Kidney tubule cell (primary cell): ENCODE measurements at regions not wholly inside any gene's neighbourhood (a gene's known extent, or its start where the extent isn't known, plus 50 kb on each side); places are given as distances from the start of the nearest gene placed in this dataset.

Experiments used
- DNase-seq: peaks from one replicate; pipeline ENCODE4 v3.0.0-alpha.2; 2018; ENCODE audit warnings: low spot score

DNA sequence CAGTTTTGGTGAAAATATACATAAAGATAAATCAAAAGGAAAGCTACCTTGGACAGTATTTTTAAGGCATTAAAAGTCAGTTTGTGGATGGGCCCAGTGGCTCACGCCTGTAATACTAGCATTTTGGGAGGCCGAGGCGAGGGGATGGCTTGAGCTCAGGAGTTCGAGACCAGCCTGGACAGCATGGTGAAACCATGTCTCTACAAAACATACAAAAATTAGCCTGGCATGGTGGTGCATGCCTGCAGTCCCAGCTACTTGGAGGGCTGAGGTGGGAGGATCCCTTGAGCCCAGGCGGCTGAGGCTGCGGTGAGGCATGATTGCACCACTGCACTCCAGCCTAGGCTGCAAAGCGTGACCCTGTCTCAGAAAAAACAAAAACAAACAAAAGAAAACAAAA, 1253.8 kb downstream of the MRPL39 start:
- DNase-seq: no peak

DNA sequence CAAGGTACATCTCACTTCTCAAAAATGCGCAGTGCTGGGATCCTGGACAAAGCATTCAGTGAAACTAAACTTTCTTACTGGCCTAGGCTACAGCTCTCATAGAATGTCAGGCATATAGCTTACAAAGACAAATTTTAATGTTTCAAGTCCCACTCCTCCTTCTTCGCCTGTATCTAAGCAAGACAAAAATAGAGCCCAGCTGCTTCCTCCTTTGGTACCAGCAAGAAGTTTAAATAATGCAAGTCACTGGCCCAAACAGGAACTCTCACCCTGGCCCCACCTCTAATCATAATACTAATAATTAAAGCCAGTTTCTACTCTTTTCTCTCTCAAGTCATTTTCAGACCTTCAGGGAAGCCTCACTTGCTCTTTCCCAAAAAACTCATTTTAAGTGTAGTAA, 1267.9 kb downstream of the MRPL39 start:
- DNase-seq: no peak

DNA sequence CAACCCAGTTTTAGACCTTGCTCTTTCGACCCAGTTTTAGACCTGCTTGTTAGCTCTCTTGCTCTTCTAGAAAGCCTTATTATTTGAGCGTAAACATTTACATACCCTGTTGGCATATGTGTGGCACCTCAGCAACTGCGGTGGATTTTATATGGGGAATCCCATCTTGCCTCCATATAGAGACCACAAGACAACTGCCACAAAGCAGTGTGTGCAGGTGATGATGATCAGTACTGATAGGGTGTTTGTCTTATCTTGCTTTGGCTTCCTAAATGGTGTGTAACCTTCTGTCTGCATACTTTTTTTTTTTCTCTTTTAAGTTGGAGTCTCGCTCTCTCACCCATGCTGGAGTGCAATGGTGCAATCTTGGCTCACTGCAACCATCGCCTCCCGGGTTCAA, 1270.8 kb downstream of the MRPL39 start:
- DNase-seq: no peak

GRCh38 chr21:24323536-24323935, 1283.7 kb downstream of the MRPL39 start:
- DNase-seq: no peak

GRCh38 chr21:24316277-24316922, 1290.9 kb downstream of the MRPL39 start:
- no peak for DNase-seq

- no peak for DNase-seq
Observed at GRCh38 chr21:24310788-24311187, 1296.5 kb downstream of the MRPL39 start.

DNA sequence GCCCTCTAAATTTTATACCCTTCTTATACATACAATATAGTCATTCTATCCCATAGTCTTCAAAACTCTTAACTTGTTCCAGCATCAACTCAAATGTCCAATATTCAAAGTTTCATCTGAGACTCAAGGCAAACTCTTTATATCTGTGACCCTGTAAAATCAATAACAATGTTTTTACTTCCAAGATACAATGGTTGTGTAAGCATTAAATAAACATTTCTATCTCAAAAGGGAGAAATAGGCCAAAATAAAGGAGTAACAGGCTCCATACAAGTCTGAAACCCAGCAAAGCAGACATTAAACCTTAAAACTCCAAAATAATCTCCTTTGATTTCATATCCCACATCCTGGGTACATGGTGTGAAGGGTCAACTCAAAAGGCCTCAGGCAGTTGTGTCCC, 1299.1 kb downstream of the MRPL39 start:
- DNase-seq: no peak

- no peak for DNase-seq
Observed at GRCh38 chr21:24302400-24302799, 1304.9 kb downstream of the MRPL39 start.

DNA sequence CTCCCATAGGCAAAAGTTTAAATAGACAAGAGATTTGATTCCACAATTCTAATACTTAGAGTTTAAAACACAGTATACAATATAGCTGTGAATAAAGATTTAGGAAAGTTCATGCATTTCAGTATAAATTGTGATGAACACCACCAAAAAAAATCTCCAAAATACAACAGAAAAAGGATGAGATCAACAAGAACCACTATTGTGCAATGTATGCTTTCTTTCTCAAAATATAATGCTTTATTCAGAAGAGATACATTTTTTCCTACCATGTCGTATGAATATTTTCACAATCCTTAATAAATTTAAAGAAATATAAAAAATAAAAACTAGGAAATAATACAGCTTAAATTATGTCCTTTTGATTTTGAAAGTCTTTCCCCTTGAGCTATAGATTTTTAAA, 1309.2 kb downstream of the MRPL39 start:
- DNase-seq: no peak

GRCh38 chr21:24294171-24294570, 1313.1 kb downstream of the MRPL39 start:
- no peak for DNase-seq

- no peak for DNase-seq
Observed at GRCh38 chr21:24290151-24290833, 1317.0 kb downstream of the MRPL39 start.

- no peak for DNase-seq
Observed at GRCh38 chr21:24289539-24289938, 1317.7 kb downstream of the MRPL39 start.

DNA sequence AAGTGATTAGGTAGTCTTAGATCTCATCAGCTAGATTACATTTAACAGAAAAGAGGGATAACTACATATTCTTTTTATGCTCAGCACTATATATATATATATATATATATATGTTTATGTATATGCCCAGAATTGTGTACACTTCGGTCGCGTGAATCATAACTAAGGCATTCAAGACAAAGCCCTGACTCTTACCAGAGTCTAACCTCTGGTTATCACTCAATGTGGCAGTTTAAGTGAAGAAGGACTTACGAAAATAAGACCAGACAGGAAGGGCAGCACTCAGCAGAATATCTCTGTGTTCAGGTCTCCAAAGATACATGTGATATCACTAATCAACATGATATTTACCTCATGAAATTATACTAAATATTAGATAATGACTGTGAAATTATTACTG, 1326.7 kb downstream of the MRPL39 start:
- no peak for DNase-seq

- DNase-seq: no peak
Observed at GRCh38 chr21:24278711-24279110, 1328.6 kb downstream of the MRPL39 start.

GRCh38 chr21:24276204-24276603, 1331.1 kb downstream of the MRPL39 start:
- no peak for DNase-seq

DNA sequence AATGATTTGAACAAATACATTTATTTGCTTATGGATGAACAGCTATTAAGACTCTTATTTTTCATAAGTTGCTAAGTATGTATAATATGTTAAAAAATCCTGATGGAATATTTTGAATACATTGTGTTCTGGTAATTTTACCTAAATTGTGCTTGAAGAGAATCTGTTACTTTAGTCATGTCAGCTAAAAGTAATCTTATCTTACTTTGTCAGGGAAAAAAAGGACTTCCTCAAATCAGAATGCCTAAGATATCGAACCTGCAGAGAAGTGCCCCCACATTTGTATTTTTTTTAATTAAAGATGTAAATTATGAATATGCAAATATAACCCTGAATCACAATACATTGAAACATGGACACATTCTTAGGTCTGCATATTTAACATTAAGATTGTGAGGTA, 1331.7 kb downstream of the MRPL39 start:
- DNase-seq: no peak

DNA sequence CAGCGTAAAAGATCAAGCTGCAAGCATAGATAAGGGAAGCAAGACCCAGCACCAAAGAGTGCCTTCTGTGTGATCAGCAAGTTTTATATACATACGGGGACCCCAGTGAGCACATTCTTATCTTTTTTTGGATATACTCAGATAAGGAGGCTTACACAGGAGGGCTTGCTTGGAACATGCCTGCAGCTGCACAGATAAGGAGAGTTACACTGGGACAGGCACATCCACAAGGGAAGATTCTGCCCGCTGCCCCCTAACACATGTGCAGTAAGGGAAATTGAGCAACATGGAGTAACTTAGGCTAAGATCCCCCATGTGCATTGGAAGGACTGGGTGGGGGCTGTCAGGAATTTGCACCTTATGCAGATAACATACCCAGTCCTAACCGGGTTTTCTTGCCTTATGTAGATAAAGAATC, 1334.8 kb downstream of the MRPL39 start:
- no peak for DNase-seq

DNA sequence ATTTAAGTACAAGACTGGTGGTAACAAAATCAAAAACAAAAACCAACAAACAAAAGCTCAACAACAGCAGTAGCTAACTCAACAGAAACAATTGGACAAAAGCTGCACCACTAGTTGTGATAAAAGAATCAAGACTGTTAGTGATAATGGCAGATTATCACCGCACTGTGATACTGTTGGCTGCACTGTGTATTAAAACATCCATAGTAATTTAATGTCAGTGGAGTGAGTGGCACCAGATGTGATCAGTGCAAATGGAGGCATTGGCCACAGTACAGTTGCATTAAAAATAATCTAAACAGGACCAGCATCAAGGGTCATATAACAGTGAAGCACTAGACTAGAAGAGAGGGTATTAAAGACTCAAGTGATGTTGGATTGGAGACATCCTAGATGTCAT, 1341.3 kb downstream of the MRPL39 start:
- DNase-seq: no peak

- no peak for DNase-seq
Observed at GRCh38 chr21:24260751-24261150, 1346.5 kb downstream of the MRPL39 start.

DNA sequence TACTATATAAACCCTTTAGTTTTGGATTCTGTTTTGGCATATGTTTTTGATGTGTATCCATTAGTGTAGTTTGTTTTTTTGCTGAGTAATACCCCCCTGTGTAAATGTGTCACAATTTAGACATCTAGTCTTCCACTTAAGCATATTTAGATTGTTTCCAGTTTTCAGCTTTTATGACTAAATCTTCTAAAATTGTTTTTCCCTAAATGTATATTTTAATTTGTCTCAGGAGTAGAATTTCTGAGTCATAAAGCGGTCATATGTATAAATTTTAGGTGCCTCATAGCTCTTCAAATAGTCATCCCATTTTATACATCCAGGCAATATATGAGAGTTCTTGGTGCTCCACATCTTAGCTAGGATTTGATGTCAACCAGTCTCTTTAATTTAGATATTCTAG, 1348.0 kb downstream of the MRPL39 start:
- no peak for DNase-seq

- no peak for DNase-seq
Observed at GRCh38 chr21:24255591-24255990, 1351.7 kb downstream of the MRPL39 start.

DNA sequence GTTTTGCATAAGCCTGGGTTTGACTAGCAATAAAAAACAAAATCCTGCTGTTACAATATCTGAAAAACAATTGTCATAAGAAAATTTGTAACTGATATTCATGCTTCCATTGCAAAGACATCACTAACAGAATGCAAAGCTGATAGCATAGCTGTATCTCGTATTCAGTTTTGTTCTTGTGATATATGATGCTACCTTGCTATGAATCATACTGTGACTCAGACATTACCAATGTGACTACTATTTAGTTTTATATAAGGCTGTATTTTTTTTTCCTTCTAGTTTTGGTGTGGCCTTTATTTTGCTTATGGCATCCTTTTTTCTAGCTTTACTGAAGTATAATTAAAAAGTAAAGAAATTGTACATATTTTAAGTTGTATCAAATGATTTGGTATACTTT, 1381.8 kb downstream of the MRPL39 start:
- no peak for DNase-seq

- DNase-seq: no peak
Observed at GRCh38 chr21:24224422-24224821, 1382.9 kb downstream of the MRPL39 start.

DNA sequence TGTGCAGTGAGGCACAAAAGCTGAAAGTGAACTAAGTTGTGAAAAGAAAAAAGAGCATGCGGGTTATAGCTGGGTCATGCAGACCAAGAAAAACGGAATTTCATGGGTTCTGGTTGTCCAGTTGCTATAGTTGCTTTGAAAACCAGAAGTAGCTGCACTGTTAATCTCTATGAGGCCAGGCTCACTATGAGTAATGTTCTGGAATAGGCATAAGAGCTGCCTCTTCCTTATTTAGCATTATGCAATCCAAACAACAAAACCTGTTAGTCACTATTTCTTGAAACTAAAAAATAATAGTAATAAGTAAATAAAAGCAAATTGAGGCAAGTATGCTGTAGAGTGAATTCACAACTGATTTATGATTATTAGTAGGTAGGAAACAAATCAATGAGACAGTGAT, 1383.7 kb downstream of the MRPL39 start:
- no peak for DNase-seq
